ENCODE measurements at regions not wholly inside any gene's neighbourhood (a gene's known extent, or its start where the extent isn't known, plus 50 kb on each side); places are given as distances from the start of the nearest gene placed in this dataset.

DNA sequence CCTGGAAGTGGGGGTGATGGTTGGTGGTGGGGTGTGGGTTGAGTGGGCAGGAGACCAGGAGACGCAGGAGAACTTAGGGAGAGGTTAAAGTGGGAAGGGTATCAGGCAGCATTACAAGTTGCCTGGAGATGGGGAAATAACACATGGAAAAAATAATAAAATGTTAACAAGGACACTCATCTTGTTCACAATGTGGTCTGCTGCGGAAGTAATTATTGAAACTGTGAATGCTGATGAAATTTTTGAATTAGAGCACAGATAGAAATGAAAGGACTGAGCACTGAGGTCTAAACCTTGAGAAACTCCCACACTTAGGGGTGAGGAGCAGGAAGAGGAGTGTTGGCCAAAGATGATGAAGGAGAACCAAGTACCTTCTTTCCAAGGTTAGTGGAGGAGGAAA lies 346.0 kb upstream of the PLET1 start:
- BruUV-seq (replicated peaks): no TSS peak
- no peak overlapping the region for H3K27ac ChIP-seq (ENCODE audit: low read length)
- H3K36me3 ChIP-seq (ENCODE audit: control insufficient read depth, insufficient read depth, low read length): no peaks in the 10 kb centered on the region
- DNase-seq (ENCODE audit: low read depth, low spot score): no peak
- intact Hi-C loops (cut with micrococcal nuclease; ENCODE audit: unreplicated experiment) (no loop called here), in situ Hi-C loops (cut with HindIII; ENCODE audit: low pct_unique_long_range_greater_than_20kb, low sequenced_read_pairs) (no loop called here)
- H3K4me3 ChIP-seq (ENCODE audit: low read depth in 2 of 2, low read length in 2 of 2): no peak overlapping the region
- 0 out of 2 replicates have a peak, but pooled peaks cover 6% of the 10 kb centered on the region for H3K27me3 ChIP-seq (ENCODE audit: control insufficient read depth, insufficient read depth, low read length)
- H3K9me3 ChIP-seq (ENCODE audit: control insufficient read depth, insufficient read depth, low read depth, low read length): no peaks in the 10 kb centered on the region
- no peaks in the 10 kb centered on the region for H3K4me1 ChIP-seq (ENCODE audit: control insufficient read depth, insufficient read depth, low read length)
- POLR2A ChIA-PET: no interaction called here
- ATAC-seq: no peak
- CTCF ChIA-PET: no interaction called here
- TF ChIP-seq POLR2AphosphoS5 (IDR thresholded peaks at IDR 0.05; ENCODE audit: low read depth, low read length) (no peak), TCF7L2 (IDR thresholded peaks at IDR 0.05; ENCODE audit: low read depth, low read length) (no peak), SIN3A (IDR thresholded peaks at IDR 0.05; ENCODE audit: borderline replicate concordance, insufficient read depth, low read depth, low read length) (no peak)
- TF ChIP-seq, protein P1, sequence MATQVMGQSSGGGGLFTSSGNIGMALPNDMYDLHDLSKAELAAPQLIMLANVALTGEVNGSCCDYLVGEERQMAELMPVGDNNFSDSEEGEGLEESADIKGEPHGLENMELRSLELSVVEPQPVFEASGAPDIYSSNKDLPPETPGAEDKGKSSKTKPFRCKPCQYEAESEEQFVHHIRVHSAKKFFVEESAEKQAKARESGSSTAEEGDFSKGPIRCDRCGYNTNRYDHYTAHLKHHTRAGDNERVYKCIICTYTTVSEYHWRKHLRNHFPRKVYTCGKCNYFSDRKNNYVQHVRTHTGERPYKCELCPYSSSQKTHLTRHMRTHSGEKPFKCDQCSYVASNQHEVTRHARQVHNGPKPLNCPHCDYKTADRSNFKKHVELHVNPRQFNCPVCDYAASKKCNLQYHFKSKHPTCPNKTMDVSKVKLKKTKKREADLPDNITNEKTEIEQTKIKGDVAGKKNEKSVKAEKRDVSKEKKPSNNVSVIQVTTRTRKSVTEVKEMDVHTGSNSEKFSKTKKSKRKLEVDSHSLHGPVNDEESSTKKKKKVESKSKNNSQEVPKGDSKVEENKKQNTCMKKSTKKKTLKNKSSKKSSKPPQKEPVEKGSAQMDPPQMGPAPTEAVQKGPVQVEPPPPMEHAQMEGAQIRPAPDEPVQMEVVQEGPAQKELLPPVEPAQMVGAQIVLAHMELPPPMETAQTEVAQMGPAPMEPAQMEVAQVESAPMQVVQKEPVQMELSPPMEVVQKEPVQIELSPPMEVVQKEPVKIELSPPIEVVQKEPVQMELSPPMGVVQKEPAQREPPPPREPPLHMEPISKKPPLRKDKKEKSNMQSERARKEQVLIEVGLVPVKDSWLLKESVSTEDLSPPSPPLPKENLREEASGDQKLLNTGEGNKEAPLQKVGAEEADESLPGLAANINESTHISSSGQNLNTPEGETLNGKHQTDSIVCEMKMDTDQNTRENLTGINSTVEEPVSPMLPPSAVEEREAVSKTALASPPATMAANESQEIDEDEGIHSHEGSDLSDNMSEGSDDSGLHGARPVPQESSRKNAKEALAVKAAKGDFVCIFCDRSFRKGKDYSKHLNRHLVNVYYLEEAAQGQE (IDR thresholded peaks at IDR 0.05; ENCODE audit: insufficient read depth in 1 of 2, low read depth in 2 of 2, low read length in 1 of 2): no peak
- TF ChIP-seq, protein P2, sequence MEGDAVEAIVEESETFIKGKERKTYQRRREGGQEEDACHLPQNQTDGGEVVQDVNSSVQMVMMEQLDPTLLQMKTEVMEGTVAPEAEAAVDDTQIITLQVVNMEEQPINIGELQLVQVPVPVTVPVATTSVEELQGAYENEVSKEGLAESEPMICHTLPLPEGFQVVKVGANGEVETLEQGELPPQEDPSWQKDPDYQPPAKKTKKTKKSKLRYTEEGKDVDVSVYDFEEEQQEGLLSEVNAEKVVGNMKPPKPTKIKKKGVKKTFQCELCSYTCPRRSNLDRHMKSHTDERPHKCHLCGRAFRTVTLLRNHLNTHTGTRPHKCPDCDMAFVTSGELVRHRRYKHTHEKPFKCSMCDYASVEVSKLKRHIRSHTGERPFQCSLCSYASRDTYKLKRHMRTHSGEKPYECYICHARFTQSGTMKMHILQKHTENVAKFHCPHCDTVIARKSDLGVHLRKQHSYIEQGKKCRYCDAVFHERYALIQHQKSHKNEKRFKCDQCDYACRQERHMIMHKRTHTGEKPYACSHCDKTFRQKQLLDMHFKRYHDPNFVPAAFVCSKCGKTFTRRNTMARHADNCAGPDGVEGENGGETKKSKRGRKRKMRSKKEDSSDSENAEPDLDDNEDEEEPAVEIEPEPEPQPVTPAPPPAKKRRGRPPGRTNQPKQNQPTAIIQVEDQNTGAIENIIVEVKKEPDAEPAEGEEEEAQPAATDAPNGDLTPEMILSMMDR (IDR thresholded peaks at IDR 0.05): no peak

DNA sequence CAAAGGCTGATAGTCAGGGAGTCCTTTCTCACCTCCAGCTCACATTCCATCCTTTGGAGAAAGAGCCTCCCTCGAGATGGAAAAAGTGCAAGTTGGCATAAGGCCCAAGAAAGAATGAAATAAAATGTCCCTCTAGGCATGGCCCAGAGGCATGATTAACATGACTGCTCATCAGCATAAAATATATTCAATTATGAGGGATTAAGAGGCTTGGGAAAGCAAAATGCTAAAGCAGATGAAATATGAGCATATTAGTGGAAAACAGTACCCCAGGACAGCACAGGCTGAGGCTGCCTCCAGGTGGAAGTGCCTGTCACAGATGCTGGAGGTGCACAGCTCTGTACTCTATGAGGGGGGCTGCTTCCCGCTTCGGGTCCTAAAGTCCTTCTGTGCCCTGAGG lies 347.8 kb upstream of the PLET1 start:
- no peak overlapping the region for H3K4me3 ChIP-seq (ENCODE audit: low read depth in 2 of 2, low read length in 2 of 2)
- no peak overlapping the region for H3K27ac ChIP-seq (ENCODE audit: low read length)
- BruUV-seq (replicated peaks): no TSS peak
- intact Hi-C loops (cut with micrococcal nuclease; ENCODE audit: unreplicated experiment): no loop called here
- ChIA-PET POLR2A (no interaction called here), CTCF (no interaction called here)
- no peak for ATAC-seq
- H3K4me1 ChIP-seq (ENCODE audit: control insufficient read depth, insufficient read depth, low read length): no peaks in the 10 kb centered on the region
- in situ Hi-C loops (cut with HindIII; ENCODE audit: low pct_unique_long_range_greater_than_20kb, low sequenced_read_pairs): no loop called here
- H3K27me3 ChIP-seq (ENCODE audit: control insufficient read depth, insufficient read depth, low read length): no peaks in the 10 kb centered on the region
- H3K9me3 ChIP-seq (ENCODE audit: control insufficient read depth, insufficient read depth, low read depth, low read length): no peaks in the 10 kb centered on the region
- DNase-seq (ENCODE audit: low read depth, low spot score): no peak
- no peaks in the 10 kb centered on the region for H3K36me3 ChIP-seq (ENCODE audit: control insufficient read depth, insufficient read depth, low read length)
- TF ChIP-seq TCF7L2 (IDR thresholded peaks at IDR 0.05; ENCODE audit: low read depth, low read length) (no peak), POLR2AphosphoS5 (IDR thresholded peaks at IDR 0.05; ENCODE audit: low read depth, low read length) (no peak), SIN3A (IDR thresholded peaks at IDR 0.05; ENCODE audit: borderline replicate concordance, insufficient read depth, low read depth, low read length) (no peak)
- TF ChIP-seq, protein P1 (IDR thresholded peaks at IDR 0.05; ENCODE audit: insufficient read depth in 1 of 2, low read depth in 2 of 2, low read length in 1 of 2): no peak
